Upper lobe of right lung (tissue), 1 donor: ENCODE measurements at regions not wholly inside any gene's neighbourhood (a gene's known extent, or its start where the extent isn't known, plus 50 kb on each side); places are given as distances from the start of the nearest gene placed in this dataset.

Source experiments
- ATAC-seq: fragments of 200-7000 bp; cut with Tn5 transposase; one replicate; pipeline ENCODE4 v1.9.1; 2020; ENCODE audit warnings: mild to moderate bottlenecking, moderate library complexity
- DNase-seq: peaks from one replicate; pipeline ENCODE4 v3.0.0-alpha.2; 2020
- H3K27ac ChIP-seq: fragments of 200-600 bp; one replicate; pipeline ENCODE4 v1.8.0; 2022
- H3K27me3 ChIP-seq: fragments of 200-600 bp; one replicate; pipeline ENCODE4 v1.8.0; 2022; ENCODE audit warnings: mild to moderate bottlenecking
- H3K36me3 ChIP-seq: fragments of 200-600 bp; one replicate; pipeline ENCODE4 v1.8.0; 2022
- H3K4me1 ChIP-seq: fragments of 200-600 bp; one replicate; pipeline ENCODE4 v1.8.0; 2022
- H3K4me3 ChIP-seq: fragments of 200-600 bp; one replicate; pipeline ENCODE4 v1.8.0; 2022; ENCODE audit warnings: mild to moderate bottlenecking
- H3K9me3 ChIP-seq: fragments of 200-600 bp; one replicate; pipeline ENCODE4 v1.8.0; 2022
- CTCF ChIP-seq: fragments of 200-600 bp; IDR thresholded peaks from one replicate; pipeline ENCODE4 v1.8.0; 2022; ENCODE audit warnings: antibody characterized with exemption
- intact Hi-C: fragments of 100-400 bp; cut with DNase I; formaldehyde crosslinking; loops from one replicate; pipeline ENCODE4 v1.11.0; 2022
- donor health status: DM: no; HTN: yes; CAD: no; lungs with severe emphysema.

- Histone ChIP-seq H3K4me1 (peaks cover 22% of the 10 kb centered on the region), H3K36me3 (no peaks in the 10 kb centered on the region), H3K27ac (no peak overlapping the region), H3K4me3 (no peak overlapping the region), H3K27me3 (no peaks in the 10 kb centered on the region), H3K9me3 (no peaks in the 10 kb centered on the region)
- intact Hi-C loops = no loop called here
- no peak for TF ChIP-seq CTCF
- ATAC-seq (no peak), DNase-seq (no peak)
Observed at GRCh38 chr6:21772884-21773575, 179.5 kb downstream of the SOX4 start.

GRCh38 chr6:21773576-21773968 is 180.0 kb downstream of the SOX4 start:
- intact Hi-C loops = no loop called here
- H3K36me3 ChIP-seq = no peaks in the 10 kb centered on the region
- no peak overlapping the region for H3K4me3 ChIP-seq
- peaks cover 22% of the 10 kb centered on the region for H3K4me1 ChIP-seq
- H3K9me3 ChIP-seq = no peaks in the 10 kb centered on the region
- H3K27ac ChIP-seq = no peak overlapping the region
- ATAC-seq = no peak
- no peak for TF ChIP-seq CTCF
- no peaks in the 10 kb centered on the region for H3K27me3 ChIP-seq
- DNase-seq = no peak

- ATAC-seq (no peak), DNase-seq (no peak)
- no peak overlapping the region for H3K4me3 ChIP-seq
- H3K36me3 ChIP-seq = no peaks in the 10 kb centered on the region
- no peak overlapping the region for H3K27ac ChIP-seq
- no peaks in the 10 kb centered on the region for H3K27me3 ChIP-seq
- H3K9me3 ChIP-seq = no peaks in the 10 kb centered on the region
- no peak for TF ChIP-seq CTCF
- no peaks in the 10 kb centered on the region for H3K4me1 ChIP-seq
- intact Hi-C loops = no loop called here
Observed at GRCh38 chr6:21777846-21778245, 184.3 kb downstream of the SOX4 start.

- Histone ChIP-seq H3K27ac (no peak overlapping the region), H3K4me3 (no peak overlapping the region), H3K4me1 (no peaks in the 10 kb centered on the region), H3K27me3 (no peaks in the 10 kb centered on the region), H3K9me3 (no peaks in the 10 kb centered on the region), H3K36me3 (no peaks in the 10 kb centered on the region)
- intact Hi-C loops = no loop called here
- no peak for TF ChIP-seq CTCF
- no peak for DNase-seq
- ATAC-seq = no peak
Observed at GRCh38 chr6:21780141-21780540, 186.6 kb downstream of the SOX4 start.

- TF ChIP-seq CTCF = no peak
- no peak overlapping the region for H3K4me3 ChIP-seq
- DNase-seq (no peak), ATAC-seq (no peak)
- no peaks in the 10 kb centered on the region for H3K27me3 ChIP-seq
- no peak overlapping the region for H3K27ac ChIP-seq
- intact Hi-C loops = no loop called here
- H3K9me3 ChIP-seq = no peaks in the 10 kb centered on the region
- H3K4me1 ChIP-seq = no peaks in the 10 kb centered on the region
- no peaks in the 10 kb centered on the region for H3K36me3 ChIP-seq
Observed at GRCh38 chr6:21780679-21781078, 187.1 kb downstream of the SOX4 start.

GRCh38 chr6:21781128-21781527 is 187.6 kb downstream of the SOX4 start:
- no peak for ATAC-seq
- Histone ChIP-seq H3K4me3 (no peak overlapping the region), H3K27me3 (no peaks in the 10 kb centered on the region), H3K9me3 (no peaks in the 10 kb centered on the region), H3K36me3 (no peaks in the 10 kb centered on the region), H3K4me1 (no peaks in the 10 kb centered on the region), H3K27ac (no peak overlapping the region)
- intact Hi-C loops = no loop called here
- TF ChIP-seq CTCF = no peak
- DNase-seq = no peak
